ENCODE measurements at regions not wholly inside any gene's neighbourhood (a gene's known extent, or its start where the extent isn't known, plus 50 kb on each side); places are given as distances from the start of the nearest gene placed in this dataset.
"Not testable (repeated sequence)": the region's sequence is repeated elsewhere in the genome, so short reads cannot be mapped to it uniquely, and the experiment has no call there.

DNA sequence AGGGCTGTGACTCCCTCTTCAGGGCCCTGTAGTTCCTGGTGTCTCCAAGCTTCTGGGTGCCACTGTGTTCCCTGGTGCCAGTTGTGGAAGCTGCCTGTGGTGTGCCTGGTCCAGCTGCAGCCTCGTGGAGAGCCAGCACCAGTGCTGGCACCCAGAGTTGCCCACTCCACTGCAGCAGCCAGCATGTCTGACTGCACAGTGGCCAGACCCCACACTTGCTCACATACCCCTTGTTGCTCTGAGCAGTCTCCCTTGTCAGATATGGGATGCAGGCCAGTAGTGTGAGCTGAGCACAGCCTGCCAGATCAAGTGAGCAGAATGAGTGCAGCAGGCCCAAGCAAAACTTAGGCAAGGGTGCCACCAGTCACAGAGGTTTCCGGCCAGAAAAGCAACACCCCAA lies 108.6 kb downstream of the ZMAT1 start:
- no peaks in the 10 kb centered on the region for H3K27me3 ChIP-seq (ENCODE audit: control insufficient read depth, insufficient read depth, low read length)
- H3K4me3 ChIP-seq (ENCODE audit: low read depth, low read length), result no peak overlapping the region
- DNase-seq (ENCODE audit: low read depth), result no peak
- H3K36me3 ChIP-seq (ENCODE audit: control insufficient read depth, insufficient read depth, low read length), result no peaks in the 10 kb centered on the region
- TF ChIP-seq, protein P1, sequence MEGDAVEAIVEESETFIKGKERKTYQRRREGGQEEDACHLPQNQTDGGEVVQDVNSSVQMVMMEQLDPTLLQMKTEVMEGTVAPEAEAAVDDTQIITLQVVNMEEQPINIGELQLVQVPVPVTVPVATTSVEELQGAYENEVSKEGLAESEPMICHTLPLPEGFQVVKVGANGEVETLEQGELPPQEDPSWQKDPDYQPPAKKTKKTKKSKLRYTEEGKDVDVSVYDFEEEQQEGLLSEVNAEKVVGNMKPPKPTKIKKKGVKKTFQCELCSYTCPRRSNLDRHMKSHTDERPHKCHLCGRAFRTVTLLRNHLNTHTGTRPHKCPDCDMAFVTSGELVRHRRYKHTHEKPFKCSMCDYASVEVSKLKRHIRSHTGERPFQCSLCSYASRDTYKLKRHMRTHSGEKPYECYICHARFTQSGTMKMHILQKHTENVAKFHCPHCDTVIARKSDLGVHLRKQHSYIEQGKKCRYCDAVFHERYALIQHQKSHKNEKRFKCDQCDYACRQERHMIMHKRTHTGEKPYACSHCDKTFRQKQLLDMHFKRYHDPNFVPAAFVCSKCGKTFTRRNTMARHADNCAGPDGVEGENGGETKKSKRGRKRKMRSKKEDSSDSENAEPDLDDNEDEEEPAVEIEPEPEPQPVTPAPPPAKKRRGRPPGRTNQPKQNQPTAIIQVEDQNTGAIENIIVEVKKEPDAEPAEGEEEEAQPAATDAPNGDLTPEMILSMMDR (IDR thresholded peaks at IDR 0.05; ENCODE audit: insufficient read depth, low read length, poor library complexity, severe bottlenecking), result no peak

DNA sequence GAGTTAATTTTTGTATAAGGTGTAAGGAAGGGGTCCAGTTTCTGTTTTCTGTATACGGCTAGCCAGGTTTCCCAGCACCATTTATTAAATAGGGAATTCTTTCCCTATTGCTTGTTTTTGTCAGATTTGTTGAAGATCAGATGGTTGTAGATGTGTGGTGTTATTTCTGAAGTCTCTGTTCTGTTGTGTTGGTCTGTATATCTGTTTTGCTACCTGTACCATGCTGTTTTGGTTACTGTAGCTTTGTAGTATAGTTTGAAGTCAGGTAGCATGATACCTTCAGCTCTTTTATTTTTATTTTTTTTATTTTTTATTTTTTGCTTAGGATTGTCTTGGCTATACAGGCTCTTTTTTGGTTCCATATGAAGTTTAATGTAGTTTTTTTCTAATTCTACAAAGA lies 114.1 kb downstream of the ZMAT1 start:
- DNase-seq (ENCODE audit: low read depth); H3K27me3 ChIP-seq (ENCODE audit: control insufficient read depth, insufficient read depth, low read length); H3K36me3 ChIP-seq (ENCODE audit: control insufficient read depth, insufficient read depth, low read length); H3K4me3 ChIP-seq (ENCODE audit: low read depth, low read length): not testable (repeated sequence)

DNA sequence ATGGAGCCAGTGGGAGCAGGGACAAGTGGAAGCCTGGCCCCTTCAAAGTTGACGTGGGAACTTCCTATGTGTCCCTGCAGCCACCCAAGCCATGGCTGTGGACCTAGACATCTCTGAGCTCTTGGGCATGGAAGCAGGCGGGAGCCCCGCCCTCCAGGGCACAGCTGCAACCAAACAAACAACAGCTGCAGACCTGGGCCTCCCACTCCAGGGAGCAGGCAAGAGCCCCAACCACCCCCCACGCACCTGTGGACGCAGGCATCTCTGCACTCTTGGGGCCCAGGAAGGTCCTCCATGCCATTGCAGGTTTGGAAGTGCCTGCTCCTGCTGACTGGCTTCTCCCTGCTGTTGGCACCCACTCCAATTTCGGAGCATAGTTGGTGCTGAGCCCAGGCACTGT lies 118.6 kb downstream of the ZMAT1 start:
- Histone ChIP-seq H3K36me3 (ENCODE audit: control insufficient read depth, insufficient read depth, low read length) (no peaks in the 10 kb centered on the region), H3K4me3 (ENCODE audit: low read depth, low read length) (no peak overlapping the region), H3K27me3 (ENCODE audit: control insufficient read depth, insufficient read depth, low read length) (no peaks in the 10 kb centered on the region)
- no peak for DNase-seq (ENCODE audit: low read depth)
- TF ChIP-seq, protein P1 (IDR thresholded peaks at IDR 0.05; ENCODE audit: insufficient read depth, low read length, poor library complexity, severe bottlenecking), result no peak

DNA sequence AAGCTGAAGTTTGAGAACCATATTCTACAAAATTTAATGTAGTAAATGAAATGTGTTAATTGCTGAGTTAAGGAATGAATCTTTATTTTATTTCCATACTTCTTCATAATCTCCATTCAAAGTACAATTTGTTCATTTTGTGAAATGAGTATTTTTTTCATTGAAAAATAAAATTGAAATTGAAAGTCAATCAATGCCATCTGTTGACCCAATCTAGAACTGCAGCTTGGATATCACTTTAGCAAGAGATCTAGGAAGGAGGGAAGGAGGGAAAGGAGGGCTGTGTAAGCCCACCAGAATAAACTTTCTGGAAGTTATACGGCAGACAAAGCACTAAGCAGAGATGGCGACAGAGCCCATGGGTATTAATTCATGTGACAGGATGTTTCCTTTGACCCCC lies 128.4 kb downstream of the ZMAT1 start:
- no peaks in the 10 kb centered on the region for H3K27me3 ChIP-seq (ENCODE audit: control insufficient read depth, insufficient read depth, low read length)
- no peak overlapping the region for H3K4me3 ChIP-seq (ENCODE audit: low read depth, low read length)
- no peak for DNase-seq (ENCODE audit: low read depth)
- no peaks in the 10 kb centered on the region for H3K36me3 ChIP-seq (ENCODE audit: control insufficient read depth, insufficient read depth, low read length)
- TF ChIP-seq, protein P1 (IDR thresholded peaks at IDR 0.05; ENCODE audit: insufficient read depth, low read length, poor library complexity, severe bottlenecking), result peak; percentile 49

DNA sequence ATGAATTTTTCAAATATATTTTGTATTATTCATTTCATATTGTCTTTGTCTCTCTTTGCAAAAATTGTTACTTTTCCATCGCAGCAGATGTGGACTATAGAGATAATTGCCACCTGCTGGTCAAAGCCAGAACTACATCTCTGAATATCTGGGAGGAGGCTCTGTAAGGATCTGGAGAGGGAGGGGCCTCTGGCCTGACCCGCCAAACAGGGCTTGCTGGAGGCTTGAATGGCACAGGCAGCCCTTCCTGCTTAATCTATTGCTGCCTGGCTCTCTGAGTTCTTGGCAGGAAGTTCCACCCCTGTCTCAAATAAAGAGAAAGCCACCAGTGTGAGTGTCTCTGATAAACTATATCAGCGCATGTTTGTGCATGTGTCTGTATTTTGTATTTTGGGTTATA lies 132.4 kb downstream of the ZMAT1 start:
- TF ChIP-seq, protein P1 (IDR thresholded peaks at IDR 0.05; ENCODE audit: insufficient read depth, low read length, poor library complexity, severe bottlenecking), result peak; percentile 55
- peak; percentile 43 for DNase-seq (ENCODE audit: low read depth)
- peak overlapping the region; percentile 11 for H3K4me3 ChIP-seq (ENCODE audit: low read depth, low read length)

DNA sequence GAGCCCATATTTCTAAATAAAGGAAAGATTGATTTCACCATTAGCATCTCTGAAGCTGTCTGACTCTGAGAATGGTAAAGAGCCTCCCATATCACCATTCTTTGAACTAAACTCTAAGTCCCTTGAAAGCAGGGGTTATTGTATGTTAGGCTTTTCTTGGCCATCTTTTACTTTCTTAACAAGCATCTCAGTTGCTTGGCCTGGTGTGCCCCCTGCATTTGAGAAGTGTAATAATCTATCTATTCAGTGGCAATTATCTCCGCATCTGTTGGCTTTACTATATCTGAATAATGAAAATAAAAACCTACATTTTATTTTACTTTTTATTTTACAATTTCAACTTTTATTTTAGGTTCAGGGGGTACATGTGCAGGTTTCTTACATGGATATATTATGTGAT lies 128.3 kb upstream of the ARMCX2 start:
- no peaks in the 10 kb centered on the region for H3K27me3 ChIP-seq (ENCODE audit: control insufficient read depth, insufficient read depth, low read length)
- H3K4me3 ChIP-seq (ENCODE audit: low read depth, low read length), result no peak overlapping the region
- TF ChIP-seq, protein P1 (IDR thresholded peaks at IDR 0.05; ENCODE audit: insufficient read depth, low read length, poor library complexity, severe bottlenecking), result no peak
- H3K36me3 ChIP-seq (ENCODE audit: control insufficient read depth, insufficient read depth, low read length), result no peaks in the 10 kb centered on the region
- DNase-seq (ENCODE audit: low read depth), result no peak

More for the DNA sequence above, 132.4 kb downstream of the ZMAT1 start:
- H3K36me3 ChIP-seq (ENCODE audit: control insufficient read depth, insufficient read depth, low read length), result no peaks in the 10 kb centered on the region
- H3K27me3 ChIP-seq (ENCODE audit: control insufficient read depth, insufficient read depth, low read length), result no peaks in the 10 kb centered on the region
